Keratinocyte (primary cell): ENCODE measurements at regions not wholly inside any gene's neighbourhood (a gene's known extent, or its start where the extent isn't known, plus 50 kb on each side); places are given as distances from the start of the nearest gene placed in this dataset.

Experiments
- DNase-seq: peaks from one replicate; pipeline ENCODE4 v3.0.0-alpha.2; 2011; ENCODE audit warnings: low read depth, missing footprints, low spot score
- FAIRE-seq: peaks from 2 replicates; lab custom pipeline; 2011; peaks lifted over from hg19 to GRCh38; lab: Jason Lieb, UNC
- H2AFZ ChIP-seq: 2 replicates; pipeline ENCODE4 v1.6.0; 2012; ENCODE audit warnings: low read length, control low read depth, inconsistent platforms; ENCODE audit not compliant: control insufficient read depth
- H3K27ac ChIP-seq: 2 replicates; pipeline ENCODE4 v1.5.1; 2011; ENCODE audit warnings: low read length; ENCODE audit not compliant: control insufficient read depth, insufficient read depth
- H3K27me3 ChIP-seq: 3 replicates; pipeline ENCODE4 v1.6.0; 2011; ENCODE audit warnings: low read length; ENCODE audit not compliant: control insufficient read depth, insufficient read depth; ENCODE audit errors: extremely low read depth
- H3K36me3 ChIP-seq, 2 experiments: 2 replicates in 1 of 2; 3 replicates in 1 of 2; pipeline ENCODE4 v1.5.1; 2011; ENCODE audit warnings: low read length in 2 of 2, mild to moderate bottlenecking in 1 of 2; ENCODE audit not compliant: control insufficient read depth in 2 of 2, insufficient read depth in 2 of 2; ENCODE audit errors: extremely low read depth in 1 of 2
- H3K4me1 ChIP-seq: 3 replicates; pipeline ENCODE4 v1.5.1; 2011; ENCODE audit warnings: low read length; ENCODE audit not compliant: control insufficient read depth, insufficient read depth; ENCODE audit errors: extremely low read depth
- H3K4me2 ChIP-seq: 3 replicates; pipeline ENCODE4 v1.6.0; 2011; ENCODE audit warnings: low read depth, low read length; ENCODE audit not compliant: control insufficient read depth, insufficient read depth; ENCODE audit errors: extremely low read depth
- H3K4me3 ChIP-seq, 3 experiments: fragments of 200-600 bp in 1 of 3; sonication (generic) in 1 of 3; 2 replicates in 2 of 3; 3 replicates in 1 of 3; pipeline ENCODE4 v1.5.1; 2011 to 2016; ENCODE audit warnings: low read length in 3 of 3, mild to moderate bottlenecking in 3 of 3, control low read depth in 2 of 3, inconsistent platforms in 1 of 3, low read depth in 1 of 3, mixed read lengths in 1 of 3, mixed run types in 1 of 3, moderate library complexity in 1 of 3; ENCODE audit not compliant: control insufficient read depth in 2 of 3, insufficient read depth in 2 of 3; ENCODE audit errors: extremely low read depth in 1 of 3
- H3K79me2 ChIP-seq: 2 replicates; pipeline ENCODE4 v1.6.0; 2012; ENCODE audit warnings: low read length; ENCODE audit not compliant: control insufficient read depth, insufficient read depth
- H3K9ac ChIP-seq: 3 replicates; pipeline ENCODE4 v1.6.0; 2011; ENCODE audit warnings: low read length; ENCODE audit not compliant: control insufficient read depth, insufficient read depth; ENCODE audit errors: extremely low read depth
- H3K9me1 ChIP-seq: 3 replicates; pipeline ENCODE4 v1.6.0; 2011; ENCODE audit warnings: low read length; ENCODE audit not compliant: control insufficient read depth, insufficient read depth; ENCODE audit errors: extremely low read depth
- H3K9me3 ChIP-seq: 2 replicates; pipeline ENCODE4 v1.5.1; 2012; ENCODE audit warnings: low read depth, low read length; ENCODE audit not compliant: control insufficient read depth
- H4K20me1 ChIP-seq: 3 replicates; pipeline ENCODE4 v1.6.0; 2011; ENCODE audit warnings: low read length; ENCODE audit not compliant: control insufficient read depth, insufficient read depth; ENCODE audit errors: extremely low read depth
- EZH2 ChIP-seq: IDR thresholded peaks from one replicate; pipeline ENCODE4 v1.6.1; 2012; ENCODE audit warnings: inconsistent platforms, mild to moderate bottlenecking, low read length, moderate library complexity
- dilution Hi-C: fragments of 300-500 bp; cut with MboI; formaldehyde crosslinking; loops from one replicate; pipeline ENCODE4 v1.7.0; 2020; ENCODE audit warnings: low sequenced_read_pairs; ENCODE audit not compliant: extremely low pct_ligation_motif_present
- TF ChIP-seq, protein P1 (sequence below), 3 experiments: IDR thresholded peaks in 1 of 3; conservative IDR thresholded peaks in 1 of 3; optimal IDR thresholded peaks in 1 of 3; 2 replicates in 2 of 3; 3 replicates in 1 of 3; pipeline versions ENCODE3 to v1.5.1; 2011; ENCODE audit warnings: low read length in 3 of 3, mild to moderate bottlenecking in 3 of 3, moderate library complexity in 2 of 3, control low read depth in 1 of 3, inconsistent platforms in 1 of 3; ENCODE audit not compliant: insufficient read depth in 2 of 3; ENCODE audit errors: extremely low read depth in 1 of 3

DNA sequence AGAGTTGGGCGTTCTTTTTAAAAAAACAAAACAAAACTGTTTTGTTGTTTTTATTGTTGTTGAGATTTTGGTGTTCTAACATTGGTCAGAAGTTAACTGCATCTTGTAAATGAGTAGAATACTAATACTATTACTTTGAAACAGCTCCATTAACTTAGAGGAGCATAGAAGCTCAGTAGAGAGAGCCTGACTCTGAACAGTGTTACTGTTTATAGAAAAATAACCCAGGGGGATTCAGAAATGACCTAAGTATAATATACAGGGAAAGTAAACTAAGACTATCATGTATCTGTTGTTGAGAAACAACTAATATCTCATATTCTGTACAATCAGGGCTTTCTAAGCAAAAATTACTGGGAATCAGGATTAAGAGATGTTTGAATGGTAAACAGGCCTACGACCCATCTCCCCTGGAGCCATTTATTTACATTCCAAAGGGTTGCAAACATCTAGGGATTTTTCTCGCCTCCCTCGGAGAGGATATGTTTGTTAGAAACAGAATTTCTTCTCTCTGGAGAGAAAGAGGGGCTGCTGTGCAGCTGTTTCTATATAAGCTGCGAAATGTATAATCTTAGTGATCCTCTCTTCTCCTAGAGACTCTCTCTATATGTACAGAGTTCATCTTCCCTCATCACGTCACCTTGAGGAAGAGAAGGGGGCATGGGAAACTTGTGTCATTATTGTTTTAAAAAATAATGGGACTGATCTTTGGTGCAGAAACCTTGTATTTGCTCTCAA, 827.5 kb upstream of the DPPA4 start:
- Histone ChIP-seq H3K79me2 (no peaks in the 10 kb centered on the region), H3K9ac (no peak overlapping the region), H3K27ac (no peak overlapping the region), H2AFZ (no peak overlapping the region), H3K4me1 (no peaks in the 10 kb centered on the region), H3K27me3 (no peaks in the 10 kb centered on the region), H3K4me3 (no peak overlapping the region), H4K20me1 (no peaks in the 10 kb centered on the region), H3K36me3 (no peaks in the 10 kb centered on the region), H3K9me3 (no peaks in the 10 kb centered on the region), H3K4me2 (no peak overlapping the region), H3K9me1 (no peaks in the 10 kb centered on the region)
- TF ChIP-seq, protein P1, sequence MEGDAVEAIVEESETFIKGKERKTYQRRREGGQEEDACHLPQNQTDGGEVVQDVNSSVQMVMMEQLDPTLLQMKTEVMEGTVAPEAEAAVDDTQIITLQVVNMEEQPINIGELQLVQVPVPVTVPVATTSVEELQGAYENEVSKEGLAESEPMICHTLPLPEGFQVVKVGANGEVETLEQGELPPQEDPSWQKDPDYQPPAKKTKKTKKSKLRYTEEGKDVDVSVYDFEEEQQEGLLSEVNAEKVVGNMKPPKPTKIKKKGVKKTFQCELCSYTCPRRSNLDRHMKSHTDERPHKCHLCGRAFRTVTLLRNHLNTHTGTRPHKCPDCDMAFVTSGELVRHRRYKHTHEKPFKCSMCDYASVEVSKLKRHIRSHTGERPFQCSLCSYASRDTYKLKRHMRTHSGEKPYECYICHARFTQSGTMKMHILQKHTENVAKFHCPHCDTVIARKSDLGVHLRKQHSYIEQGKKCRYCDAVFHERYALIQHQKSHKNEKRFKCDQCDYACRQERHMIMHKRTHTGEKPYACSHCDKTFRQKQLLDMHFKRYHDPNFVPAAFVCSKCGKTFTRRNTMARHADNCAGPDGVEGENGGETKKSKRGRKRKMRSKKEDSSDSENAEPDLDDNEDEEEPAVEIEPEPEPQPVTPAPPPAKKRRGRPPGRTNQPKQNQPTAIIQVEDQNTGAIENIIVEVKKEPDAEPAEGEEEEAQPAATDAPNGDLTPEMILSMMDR (optimal IDR thresholded peaks at IDR 0.05 in 1 of 3, IDR thresholded peaks at IDR 0.05 in 1 of 3, conservative IDR thresholded peaks at IDR 0.05 in 1 of 3; ENCODE audit: extremely low read depth in 1 of 3, insufficient read depth in 2 of 3, low read length in 3 of 3), result no peak
- no peak for TF ChIP-seq EZH2
- FAIRE-seq (no peak), DNase-seq (no peak)
- dilution Hi-C loops, result no loop called here

DNA sequence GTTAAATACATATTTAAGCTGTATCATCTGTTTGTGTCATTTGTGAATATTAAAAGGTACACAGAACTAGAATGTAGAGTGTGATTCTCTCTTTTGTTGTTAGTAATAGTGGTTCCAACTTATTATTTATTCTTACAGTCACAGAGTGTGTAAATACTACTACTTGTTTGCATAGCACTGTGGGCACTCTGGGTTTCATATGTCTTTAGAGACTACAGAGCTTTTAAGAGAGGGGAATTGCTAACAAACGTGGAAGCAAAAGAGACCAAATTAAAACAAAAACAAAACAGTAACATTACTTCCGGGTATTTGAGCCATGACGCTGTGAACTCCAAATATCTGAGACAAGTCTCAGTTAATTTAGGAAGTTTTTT, 828.0 kb upstream of the DPPA4 start:
- no peaks in the 10 kb centered on the region for H3K9me3 ChIP-seq
- peak overlapping the region; percentile 13 for H2AFZ ChIP-seq
- H3K27me3 ChIP-seq, result no peaks in the 10 kb centered on the region
- TF ChIP-seq, protein P1 (optimal IDR thresholded peaks at IDR 0.05 in 1 of 3, IDR thresholded peaks at IDR 0.05 in 1 of 3, conservative IDR thresholded peaks at IDR 0.05 in 1 of 3; ENCODE audit: extremely low read depth in 1 of 3, insufficient read depth in 2 of 3, low read length in 3 of 3), result no peak
- no peak overlapping the region for H3K27ac ChIP-seq
- no peaks in the 10 kb centered on the region for H3K79me2 ChIP-seq
- DNase-seq (no peak), FAIRE-seq (no peak)
- H3K4me1 ChIP-seq, result no peaks in the 10 kb centered on the region
- dilution Hi-C loops, result no loop called here
- no peaks in the 10 kb centered on the region for H3K9me1 ChIP-seq
- no peak overlapping the region for H3K4me3 ChIP-seq
- no peaks in the 10 kb centered on the region for H4K20me1 ChIP-seq
- no peaks in the 10 kb centered on the region for H3K36me3 ChIP-seq
- no peak overlapping the region for H3K4me2 ChIP-seq
- H3K9ac ChIP-seq, result no peak overlapping the region
